ENCODE measurements at regions not wholly inside any gene's neighbourhood (a gene's known extent, or its start where the extent isn't known, plus 50 kb on each side); places are given as distances from the start of the nearest gene placed in this dataset.

DNA sequence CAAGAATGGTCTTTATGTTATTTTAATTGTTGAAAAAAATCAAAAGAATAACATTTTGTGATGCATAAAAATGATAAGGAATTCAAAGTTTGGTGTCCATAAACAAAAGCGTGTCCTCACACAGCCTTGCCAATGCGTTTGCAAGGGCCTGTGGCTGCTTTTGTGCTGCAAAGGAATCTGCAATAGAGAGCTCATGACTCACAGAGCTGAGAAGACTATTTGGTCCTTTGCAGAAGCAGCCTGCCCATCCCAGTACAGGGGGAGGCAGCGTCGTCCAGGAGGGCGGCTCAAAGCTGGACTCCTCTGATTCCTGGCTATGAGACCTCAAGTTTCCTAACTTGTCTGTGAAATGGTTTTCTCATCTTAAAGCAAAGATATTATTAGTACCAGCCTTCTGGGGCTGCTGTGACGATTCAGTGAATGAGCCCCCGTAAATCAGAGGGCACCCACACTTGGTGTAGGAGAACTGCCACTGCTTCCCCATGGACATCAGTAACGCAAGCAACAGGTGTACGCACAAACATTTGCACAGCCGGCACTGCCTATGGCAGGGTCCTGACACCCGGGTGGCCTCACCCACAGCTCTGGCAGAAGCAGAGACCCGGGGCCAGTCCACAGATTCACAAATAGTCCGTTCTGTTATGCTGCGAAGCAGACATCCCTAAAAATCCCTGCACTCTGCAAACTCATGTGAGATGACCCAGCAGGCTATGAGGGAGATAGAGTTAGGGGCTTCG is 70.6 kb upstream of the ASAP2 start:
- TF ChIP-seq, protein P1, sequence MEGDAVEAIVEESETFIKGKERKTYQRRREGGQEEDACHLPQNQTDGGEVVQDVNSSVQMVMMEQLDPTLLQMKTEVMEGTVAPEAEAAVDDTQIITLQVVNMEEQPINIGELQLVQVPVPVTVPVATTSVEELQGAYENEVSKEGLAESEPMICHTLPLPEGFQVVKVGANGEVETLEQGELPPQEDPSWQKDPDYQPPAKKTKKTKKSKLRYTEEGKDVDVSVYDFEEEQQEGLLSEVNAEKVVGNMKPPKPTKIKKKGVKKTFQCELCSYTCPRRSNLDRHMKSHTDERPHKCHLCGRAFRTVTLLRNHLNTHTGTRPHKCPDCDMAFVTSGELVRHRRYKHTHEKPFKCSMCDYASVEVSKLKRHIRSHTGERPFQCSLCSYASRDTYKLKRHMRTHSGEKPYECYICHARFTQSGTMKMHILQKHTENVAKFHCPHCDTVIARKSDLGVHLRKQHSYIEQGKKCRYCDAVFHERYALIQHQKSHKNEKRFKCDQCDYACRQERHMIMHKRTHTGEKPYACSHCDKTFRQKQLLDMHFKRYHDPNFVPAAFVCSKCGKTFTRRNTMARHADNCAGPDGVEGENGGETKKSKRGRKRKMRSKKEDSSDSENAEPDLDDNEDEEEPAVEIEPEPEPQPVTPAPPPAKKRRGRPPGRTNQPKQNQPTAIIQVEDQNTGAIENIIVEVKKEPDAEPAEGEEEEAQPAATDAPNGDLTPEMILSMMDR (IDR thresholded peaks at IDR 0.05; ENCODE audit: low read depth, low read length), result no peak
- DNase-seq (ENCODE audit: extremely low read depth, low read depth), result no peak

DNA sequence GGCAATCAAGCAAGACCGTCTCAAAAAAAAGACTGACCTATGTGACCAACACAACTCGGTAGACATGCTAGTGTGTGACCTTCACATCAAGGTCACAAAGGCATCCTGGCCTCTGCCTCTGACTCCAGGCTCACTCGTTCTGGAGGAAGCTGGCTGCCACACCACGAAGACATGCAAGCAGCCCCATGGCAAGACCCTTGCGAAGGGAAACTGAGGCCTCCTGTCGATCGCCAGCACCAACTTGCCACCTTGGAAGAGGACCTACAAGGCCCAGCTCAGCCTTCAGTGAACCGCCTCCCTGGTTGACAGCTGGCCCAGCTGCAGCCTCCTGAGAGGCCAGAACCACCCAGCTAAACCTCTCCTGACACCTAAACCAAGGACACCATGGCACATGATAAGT is 79.3 kb upstream of the ASAP2 start:
- TF ChIP-seq, protein P1 (IDR thresholded peaks at IDR 0.05; ENCODE audit: low read depth, low read length), result no peak
- no peak for DNase-seq (ENCODE audit: extremely low read depth, low read depth)

DNA sequence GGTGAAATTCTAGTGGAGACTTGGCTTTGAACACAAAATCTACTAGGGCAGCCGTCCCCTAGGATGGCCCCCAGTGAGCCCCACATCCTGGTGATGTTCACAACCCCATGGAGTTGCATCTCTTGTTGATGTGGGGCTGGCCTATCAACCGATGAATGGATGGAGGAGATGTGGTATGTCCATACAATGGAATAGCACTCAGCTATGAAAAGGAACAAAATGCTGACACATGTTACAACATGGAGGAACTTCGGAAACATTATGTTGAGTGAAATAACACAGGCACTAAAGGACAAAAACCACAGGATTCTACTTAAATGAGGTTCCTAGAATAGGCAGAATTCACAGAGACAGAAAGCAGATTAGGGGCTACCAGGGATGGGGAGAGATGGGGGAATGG is 80.1 kb upstream of the ASAP2 start:
- TF ChIP-seq, protein P1 (IDR thresholded peaks at IDR 0.05; ENCODE audit: low read depth, low read length), result no peak
- DNase-seq (ENCODE audit: extremely low read depth, low read depth), result no peak

DNA sequence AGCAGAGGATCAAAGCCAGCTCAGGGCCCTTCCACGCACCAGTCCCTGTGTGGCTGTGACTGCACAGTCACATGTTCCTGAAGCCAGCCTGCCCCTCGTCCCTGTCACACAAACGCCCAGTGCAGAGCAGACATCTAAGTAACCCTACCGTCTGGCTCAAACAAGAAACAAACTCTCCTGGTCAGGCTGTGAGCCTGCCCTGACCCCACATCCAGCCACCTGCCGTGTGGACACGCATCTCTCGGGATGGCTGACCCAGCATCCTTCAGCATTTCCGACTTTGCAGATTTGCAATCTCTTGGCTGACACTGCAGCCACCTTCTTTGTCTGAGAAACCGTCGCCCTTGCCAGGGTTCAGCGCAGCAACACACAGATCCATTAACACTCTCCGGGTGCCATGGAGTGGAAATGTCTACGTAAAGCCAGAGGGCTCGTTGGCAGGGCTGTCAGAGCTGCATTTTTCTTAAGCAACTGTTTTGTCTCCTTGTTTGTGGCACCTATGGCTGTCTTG is 82.3 kb upstream of the ASAP2 start:
- DNase-seq (ENCODE audit: extremely low read depth, low read depth), result no peak
- TF ChIP-seq, protein P1 (IDR thresholded peaks at IDR 0.05; ENCODE audit: low read depth, low read length), result no peak

DNA sequence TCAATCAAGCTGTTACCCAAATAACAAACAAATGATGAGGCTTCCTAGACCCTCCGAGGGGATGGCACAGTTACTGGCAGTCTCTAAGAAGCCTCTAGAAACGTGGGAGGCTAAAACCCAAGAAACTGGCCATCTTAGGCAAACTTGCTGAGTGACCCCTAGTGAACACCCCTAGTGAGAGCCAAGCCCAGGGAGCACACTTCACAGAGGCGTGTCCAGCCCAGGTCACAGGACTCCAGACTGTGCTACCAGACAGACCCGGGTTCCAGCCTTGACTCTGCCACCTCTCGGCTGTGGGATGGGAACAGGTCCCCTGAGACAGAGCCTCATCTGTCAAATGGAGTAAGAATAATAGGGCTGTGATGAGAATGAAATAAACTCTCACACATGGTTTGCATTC is 83.5 kb upstream of the ASAP2 start:
- DNase-seq (ENCODE audit: extremely low read depth, low read depth), result no peak
- TF ChIP-seq, protein P1 (IDR thresholded peaks at IDR 0.05; ENCODE audit: low read depth, low read length), result no peak

DNA sequence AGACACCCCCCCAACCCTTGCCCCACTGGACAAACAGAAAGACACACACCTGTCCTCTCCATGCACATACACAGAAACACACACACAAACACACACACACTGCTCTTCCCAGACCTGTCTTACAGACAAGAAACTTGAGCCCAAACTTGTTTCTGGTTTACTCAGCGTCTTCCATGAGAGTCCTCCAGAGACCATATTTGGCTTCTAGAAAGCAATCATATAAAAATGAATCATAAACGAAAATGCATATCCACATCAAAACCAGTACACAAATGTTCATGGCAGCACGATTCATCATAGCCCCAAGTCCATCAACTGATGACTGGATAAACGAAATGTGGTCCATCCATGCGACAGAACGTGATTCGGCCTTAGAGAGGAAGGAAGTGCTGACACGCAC is 84.2 kb upstream of the ASAP2 start:
- no peak for DNase-seq (ENCODE audit: extremely low read depth, low read depth)
- TF ChIP-seq, protein P1 (IDR thresholded peaks at IDR 0.05; ENCODE audit: low read depth, low read length), result no peak

DNA sequence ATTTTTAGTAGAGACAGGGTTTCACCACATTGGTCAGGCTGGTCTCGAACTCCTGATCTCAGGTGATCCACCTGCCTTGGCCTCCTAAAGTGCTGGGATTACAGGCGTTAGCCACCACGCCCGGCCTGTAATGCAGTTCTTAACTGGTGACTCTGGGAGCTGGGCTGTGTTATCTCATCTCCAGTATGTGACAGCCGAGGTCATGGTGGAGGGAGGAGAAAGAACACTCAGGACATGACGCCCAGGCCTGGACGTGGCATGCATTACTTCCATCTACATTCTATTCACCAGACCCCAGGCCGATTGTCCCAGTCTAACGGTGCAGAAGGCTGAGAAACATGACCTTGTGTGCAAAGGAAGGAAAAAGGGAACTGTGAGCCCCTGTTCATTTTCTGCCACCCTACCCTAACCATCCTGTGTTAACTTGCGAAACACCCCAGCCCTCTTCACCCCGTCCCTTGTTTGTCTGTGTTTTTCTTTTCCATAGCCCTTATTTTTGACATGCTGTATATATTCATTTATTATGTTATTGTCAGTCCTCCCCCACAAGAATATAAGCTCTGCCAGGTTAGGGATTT is 88.1 kb upstream of the ASAP2 start:
- no peak for DNase-seq (ENCODE audit: extremely low read depth, low read depth)
- TF ChIP-seq, protein P1 (IDR thresholded peaks at IDR 0.05; ENCODE audit: low read depth, low read length), result no peak
